NCI-H526 (cell line): ENCODE measurements at regions not wholly inside any gene's neighbourhood (a gene's known extent, or its start where the extent isn't known, plus 50 kb on each side); places are given as distances from the start of the nearest gene placed in this dataset.
"Not testable (repeated sequence)": the region's sequence is repeated elsewhere in the genome, so short reads cannot be mapped to it uniquely, and the experiment has no call there.

Source experiments
- DNase-seq, 2 experiments: peaks; one replicate each; lab custom pipeline; 2025; lab: John Stamatoyannopoulos, UW

GRCh38 chr12:79991586-79991985, 56.7 kb upstream of the PPP1R12A start:
- DNase-seq: no peak

GRCh38 chr12:79990509-79991338, 55.8 kb upstream of the PPP1R12A start:
- not testable (repeated sequence) for DNase-seq

GRCh38 chr12:79988368-79988767, 53.5 kb upstream of the PPP1R12A start:
- DNase-seq: peak; percentile 73 to 75

GRCh38 chr12:79987731-79988130, 52.8 kb upstream of the PPP1R12A start:
- no peak for DNase-seq
